LNCaP clone FGC (cell line): ENCODE measurements at regions not wholly inside any gene's neighbourhood (a gene's known extent, or its start where the extent isn't known, plus 50 kb on each side); places are given as distances from the start of the nearest gene placed in this dataset.

Source experiments
- DNase-seq: peaks from one replicate; pipeline ENCODE4 v3.0.0-alpha.2; 2011; ENCODE audit warnings: low read depth
- H3K4me3 ChIP-seq: 2 replicates; pipeline ENCODE4 v1.5.1; 2011; ENCODE audit warnings: mild to moderate bottlenecking, low read depth, low read length, control low read depth
- TF ChIP-seq, protein P1 (sequence below): IDR thresholded peaks from 2 replicates; pipeline ENCODE4 v1.5.1; 2012; ENCODE audit warnings: mild to moderate bottlenecking; ENCODE audit not compliant: control insufficient read depth, insufficient read depth; ENCODE audit errors: extremely low read depth

GRCh38 chr18:67281746-67282145, 234.8 kb downstream of the DSEL start:
- DNase-seq = no peak
- TF ChIP-seq, protein P1, sequence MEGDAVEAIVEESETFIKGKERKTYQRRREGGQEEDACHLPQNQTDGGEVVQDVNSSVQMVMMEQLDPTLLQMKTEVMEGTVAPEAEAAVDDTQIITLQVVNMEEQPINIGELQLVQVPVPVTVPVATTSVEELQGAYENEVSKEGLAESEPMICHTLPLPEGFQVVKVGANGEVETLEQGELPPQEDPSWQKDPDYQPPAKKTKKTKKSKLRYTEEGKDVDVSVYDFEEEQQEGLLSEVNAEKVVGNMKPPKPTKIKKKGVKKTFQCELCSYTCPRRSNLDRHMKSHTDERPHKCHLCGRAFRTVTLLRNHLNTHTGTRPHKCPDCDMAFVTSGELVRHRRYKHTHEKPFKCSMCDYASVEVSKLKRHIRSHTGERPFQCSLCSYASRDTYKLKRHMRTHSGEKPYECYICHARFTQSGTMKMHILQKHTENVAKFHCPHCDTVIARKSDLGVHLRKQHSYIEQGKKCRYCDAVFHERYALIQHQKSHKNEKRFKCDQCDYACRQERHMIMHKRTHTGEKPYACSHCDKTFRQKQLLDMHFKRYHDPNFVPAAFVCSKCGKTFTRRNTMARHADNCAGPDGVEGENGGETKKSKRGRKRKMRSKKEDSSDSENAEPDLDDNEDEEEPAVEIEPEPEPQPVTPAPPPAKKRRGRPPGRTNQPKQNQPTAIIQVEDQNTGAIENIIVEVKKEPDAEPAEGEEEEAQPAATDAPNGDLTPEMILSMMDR = peak; percentile 15; the same call in 1 of the 2 replicates
- no peak overlapping the region for H3K4me3 ChIP-seq

GRCh38 chr18:67280486-67281242, 235.9 kb downstream of the DSEL start:
- no peak for DNase-seq
- H3K4me3 ChIP-seq = no peak overlapping the region
- TF ChIP-seq, protein P1 = no peak

GRCh38 chr18:67279988-67280387, 236.5 kb downstream of the DSEL start:
- TF ChIP-seq, protein P1 = no peak

DNA sequence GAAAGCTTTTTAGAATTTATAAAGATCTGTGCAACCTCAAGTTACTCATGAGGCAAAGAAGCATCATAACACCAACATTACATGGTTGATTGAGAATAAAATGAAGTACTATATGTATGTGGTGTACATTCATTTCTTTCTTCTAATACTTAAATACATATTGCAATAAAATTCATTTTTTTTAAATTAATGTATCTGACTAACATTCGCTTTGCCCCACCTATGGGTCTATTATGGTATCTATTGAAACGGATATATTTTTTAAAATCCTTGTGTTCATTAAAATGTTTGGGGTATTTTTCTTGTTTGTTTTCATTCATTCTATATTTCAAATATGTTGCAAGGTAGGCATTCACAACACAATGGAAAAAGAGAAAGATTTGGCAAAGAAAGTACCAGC, 237.5 kb downstream of the DSEL start:
- DNase-seq = no peak
- H3K4me3 ChIP-seq = no peak overlapping the region
- TF ChIP-seq, protein P1 = no peak

More at GRCh38 chr18:67279988-67280387, 236.5 kb downstream of the DSEL start:
- DNase-seq = no peak
- no peak overlapping the region for H3K4me3 ChIP-seq

- TF ChIP-seq, protein P1 = no peak
- no peak for DNase-seq
- no peak overlapping the region for H3K4me3 ChIP-seq
These were observed 239.9 kb downstream of the DSEL start for GRCh38 chr18:67276638-67277037.

GRCh38 chr18:67273288-67273687, 243.2 kb downstream of the DSEL start:
- TF ChIP-seq, protein P1 = no peak

GRCh38 chr18:67269206-67269605, 247.3 kb downstream of the DSEL start:
- TF ChIP-seq, protein P1 = no peak
- H3K4me3 ChIP-seq = no peak overlapping the region

More at GRCh38 chr18:67273288-67273687, 243.2 kb downstream of the DSEL start:
- DNase-seq = no peak
- H3K4me3 ChIP-seq = no peak overlapping the region

More at GRCh38 chr18:67269206-67269605, 247.3 kb downstream of the DSEL start:
- no peak for DNase-seq
